ENCODE measurements at regions not wholly inside any gene's neighbourhood (a gene's known extent, or its start where the extent isn't known, plus 50 kb on each side); places are given as distances from the start of the nearest gene placed in this dataset.

- Histone ChIP-seq H3K36me3 (no peaks in the 10 kb centered on the region), H3K4me3 (no peak overlapping the region), H3K27ac (no peak overlapping the region), H3K4me1 (no peaks in the 10 kb centered on the region), H3K9me3 (no peaks in the 10 kb centered on the region), H3K27me3 (no peaks in the 10 kb centered on the region)
- no peak for ATAC-seq
- intact Hi-C loops (cut with DNase I): no loop called here
- no peak for TF ChIP-seq CTCF (IDR thresholded peaks at IDR 0.05)
- no peak for DNase-seq
- 91 to 93% methylated on average over 15 of the region's 15 CpGs for WGBS, 2 donors
Measured at GRCh38 chr7:42407021-42407710, 170.2 kb upstream of the GLI3 start.

DNA sequence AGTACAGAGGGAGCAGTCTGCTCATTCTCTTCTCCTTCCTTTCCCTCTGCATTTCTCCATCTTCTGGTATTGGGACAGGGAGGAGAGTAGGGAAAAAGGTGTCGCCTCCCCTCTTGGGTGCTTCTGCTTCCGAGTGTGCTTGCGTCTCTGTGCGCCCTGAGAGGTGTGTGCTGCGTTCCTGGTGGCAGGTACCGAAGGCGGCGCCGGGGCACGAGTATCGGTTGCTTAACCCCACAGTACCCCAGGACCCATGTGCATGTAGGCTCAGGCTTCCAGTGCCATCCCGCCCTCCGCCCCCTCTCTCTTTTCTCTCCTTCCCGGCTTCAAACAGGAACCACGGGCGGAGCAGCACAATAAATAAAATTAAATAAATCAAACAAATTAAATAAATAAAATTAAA is 169.3 kb upstream of the GLI3 start:
- no peak overlapping the region for H3K4me3 ChIP-seq
- no peak for DNase-seq
- 95 to 97% methylated on average over 16 of the region's 16 CpGs for WGBS, 2 donors
- no peaks in the 10 kb centered on the region for H3K36me3 ChIP-seq
- no peaks in the 10 kb centered on the region for H3K27me3 ChIP-seq
- H3K27ac ChIP-seq: no peak overlapping the region
- intact Hi-C loops (cut with DNase I): no loop called here
- no peak for TF ChIP-seq CTCF (IDR thresholded peaks at IDR 0.05)
- H3K4me1 ChIP-seq: no peaks in the 10 kb centered on the region
- no peaks in the 10 kb centered on the region for H3K9me3 ChIP-seq
- no peak for ATAC-seq

DNA sequence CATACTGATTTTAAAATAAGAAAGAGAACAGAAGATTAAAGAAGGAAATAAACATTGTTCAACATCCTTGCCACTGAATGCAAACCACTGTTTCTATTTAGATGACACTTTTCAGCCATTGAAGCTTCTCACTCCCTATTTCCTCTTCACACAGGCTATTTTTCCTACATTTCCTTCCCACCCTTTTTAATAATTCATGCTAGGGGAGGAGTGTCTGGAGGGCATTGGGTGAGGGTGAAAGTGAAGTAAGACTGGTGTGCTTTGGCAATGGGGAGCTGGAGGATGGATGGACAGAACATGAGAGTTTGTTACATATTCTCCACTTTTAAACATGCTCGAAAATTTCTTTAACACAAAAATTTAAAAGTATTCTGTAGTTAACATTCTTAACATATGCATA is 168.8 kb upstream of the GLI3 start:
- Histone ChIP-seq H3K27me3 (no peaks in the 10 kb centered on the region), H3K4me3 (no peak overlapping the region), H3K36me3 (no peaks in the 10 kb centered on the region), H3K9me3 (no peaks in the 10 kb centered on the region), H3K4me1 (no peaks in the 10 kb centered on the region), H3K27ac (no peak overlapping the region)
- intact Hi-C loops (cut with DNase I): no loop called here
- no peak for DNase-seq
- ATAC-seq: no peak
- 85 to 98% methylated on average over 1 of the region's 1 CpG for WGBS, 2 donors
- TF ChIP-seq CTCF (IDR thresholded peaks at IDR 0.05): no peak

- Histone ChIP-seq H3K4me1 (no peaks in the 10 kb centered on the region), H3K36me3 (no peaks in the 10 kb centered on the region), H3K27me3 (peaks cover 0 to 4% (median 0%) of the 10 kb centered on the region in 7 donors), H3K27ac (no peak overlapping the region), H3K4me3 (no peak overlapping the region), H3K9me3 (no peaks in the 10 kb centered on the region)
- intact Hi-C loops (cut with DNase I): no loop called here
- 45 to 68% methylated on average over 1 of the region's 1 CpG for WGBS, 2 donors
- TF ChIP-seq CTCF (IDR thresholded peaks at IDR 0.05): no peak
- ATAC-seq (no peak), DNase-seq (no peak)
Measured at GRCh38 chr7:42403831-42404230, 166.8 kb upstream of the GLI3 start.

All from heart right ventricle (tissue), 16 donors.